ENCODE measurements at regions not wholly inside any gene's neighbourhood (a gene's known extent, or its start where the extent isn't known, plus 50 kb on each side); places are given as distances from the start of the nearest gene placed in this dataset.

DNA sequence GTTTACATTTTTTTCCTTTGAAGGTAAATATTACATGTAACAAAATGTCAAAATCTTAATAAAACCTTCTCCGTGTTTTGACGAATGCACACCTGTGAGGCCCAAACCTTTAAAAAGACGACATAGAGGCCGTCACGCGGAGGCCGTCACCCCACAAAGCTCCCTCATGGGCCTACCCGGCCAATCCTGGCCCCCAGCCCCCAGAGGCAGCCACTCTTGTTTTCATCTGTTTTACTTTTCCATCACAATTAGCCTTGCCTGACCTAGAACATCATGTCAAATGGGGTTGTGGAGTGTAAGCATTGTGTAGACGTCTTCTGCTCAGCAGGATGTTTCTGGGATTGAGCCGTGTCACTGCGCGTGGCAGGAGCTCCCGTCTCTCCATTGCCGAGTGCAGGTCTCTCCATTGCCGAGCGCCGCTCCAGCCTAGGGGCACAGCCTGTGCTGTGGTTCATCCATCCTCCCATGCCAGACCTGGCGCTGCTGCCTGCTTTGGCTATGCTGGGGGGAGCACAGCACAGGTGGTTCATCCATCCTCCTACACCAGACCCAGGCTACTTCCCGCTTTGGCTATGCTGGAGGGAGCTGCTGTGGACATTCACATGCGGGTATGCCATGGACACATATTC, 52.2 kb upstream of the IRX4 start:
- Histone ChIP-seq H3K9ac (replicated peaks in 1 of 4; ENCODE audit: extremely low read depth in 1 of 4, low read depth in 3 of 4, low read length in 3 of 4) (no peak overlapping the region), H4K20me1 (replicated peaks in 1 of 2; ENCODE audit: control insufficient read depth in 1 of 2, insufficient read depth in 2 of 2, low read length in 2 of 2) (peaks cover 0 to 2% of the 10 kb centered on the region in 2 experiments), H4K5ac (ENCODE audit: insufficient read length, low read depth, low read length) (no peak overlapping the region), H4K8ac (ENCODE audit: extremely low read depth, insufficient read depth, low read length) (no peak overlapping the region), H3K4me3 (ENCODE audit: extremely low read depth in 1 of 4, insufficient read depth in 2 of 4, low read depth in 3 of 4, low read length in 4 of 4) (no peak overlapping the region), H2BK12ac (ENCODE audit: low read depth, low read length) (0 out of 2 replicates have a peak overlapping the region, but pooled peaks have one; percentile 6), H3K14ac (ENCODE audit: insufficient read length) (no peak overlapping the region), H3K4me2 (ENCODE audit: insufficient read depth in 1 of 2, low read depth in 2 of 2, low read length in 2 of 2) (no peak overlapping the region), H4K91ac (replicated peaks; ENCODE audit: insufficient read length, low read length) (no peak overlapping the region), H3K27me3 (replicated peaks in 1 of 4; ENCODE audit: control insufficient read depth in 3 of 4, extremely low read depth in 1 of 4, insufficient read depth in 3 of 4, low read length in 3 of 4) (peaks cover 2 to 30% (median 17%) of the 10 kb centered on the region in 4 experiments; a peak in 6 of 7 replicates), H2BK15ac (ENCODE audit: low read length) (no peak overlapping the region), H2AFZ (ENCODE audit: low read length) (no peak overlapping the region), H3K79me2 (ENCODE audit: control insufficient read depth in 1 of 2, insufficient read depth in 2 of 2, low read length in 2 of 2) (no peaks in the 10 kb centered on the region), H3K9me3 (ENCODE audit: insufficient read depth in 2 of 2, low read depth in 1 of 2, low read length in 1 of 2) (no peaks in the 10 kb centered on the region), H3K23me2 (ENCODE audit: low read depth, low read length) (peaks cover 16% of the 10 kb centered on the region), H3K79me1 (ENCODE audit: low read depth, low read length) (peaks cover 1% of the 10 kb centered on the region), H2BK5ac (ENCODE audit: low read depth, low read length) (no peak overlapping the region), H3K27ac (ENCODE audit: low read depth, low read length) (no peak overlapping the region), H2BK120ac (replicated peaks; ENCODE audit: low read depth, low read length) (no peak overlapping the region), H3K18ac (ENCODE audit: extremely low read depth, low read length) (no peak overlapping the region), H3K36me3 (ENCODE audit: control insufficient read depth in 2 of 4, insufficient read depth in 4 of 4, low read length in 3 of 4) (no peaks in the 10 kb centered on the region; a peak in 1 of 8 replicates), H2AK5ac (ENCODE audit: low read depth, low read length) (no peak overlapping the region), H2BK20ac (ENCODE audit: low read length) (no peak overlapping the region), H3K4ac (replicated peaks; ENCODE audit: insufficient read length, low read depth, low read length) (no peak overlapping the region), H3K23ac (ENCODE audit: insufficient read length) (no peak overlapping the region), H3K56ac (replicated peaks; ENCODE audit: insufficient read length, low read depth, low read length) (no peak overlapping the region), H3K4me1 (replicated peaks in 1 of 4; ENCODE audit: control insufficient read depth in 3 of 4, insufficient read depth in 4 of 4, low read length in 3 of 4) (peaks cover 0 to 7% (median 2%) of the 10 kb centered on the region in 4 experiments; a peak in 3 of 7 replicates)
- DNase-seq (ENCODE audit: low read depth in 1 of 2, low spot score in 2 of 2) = no peak
- FAIRE-seq = no peak
- POLR2A ChIA-PET (ENCODE audit: partially characterized antibody) = no interaction called here
- TF ChIP-seq TCF12 (IDR thresholded peaks at IDR 0.05; ENCODE audit: low read depth, low read length) (no peak), CBX5 (IDR thresholded peaks at IDR 0.05; ENCODE audit: low read depth, low read length) (no peak)
- WGBS, 2 experiments (ENCODE audit: extremely low coverage in 1 of 2, insufficient coverage in 1 of 2, insufficient read length in 1 of 2, insufficient replicate concordance in 2 of 2, low coverage in 1 of 2, low lambda C conversion rate in 2 of 2, missing lambda C conversion rate in 1 of 2) = 88% methylated on average over 20 of the region's 20 CpGs; no CpG with 5 or more reads in 1 of the 2 experiments
- CTCF ChIA-PET (ENCODE audit: partially characterized antibody) = no interaction called here

All from H1 (cell line).